GM13976 (cell line): ENCODE measurements at regions not wholly inside any gene's neighbourhood (a gene's known extent, or its start where the extent isn't known, plus 50 kb on each side); places are given as distances from the start of the nearest gene placed in this dataset.

Experiments used
- DNase-seq: peaks from one replicate; pipeline ENCODE4 v3.0.0; 2012; ENCODE audit warnings: low spot score
- in situ Hi-C: fragments of 300-500 bp; cut with MboI; formaldehyde crosslinking; loops from one replicate; pipeline ENCODE4 v1.12.0; 2022; ENCODE audit warnings: low sequenced_read_pairs, mixed read lengths, inconsistent platforms; ENCODE audit not compliant: unreplicated experiment
- TF ChIP-seq, protein P1 (sequence below): IDR thresholded peaks from 2 replicates; pipeline ENCODE4 v1.5.1; 2012; ENCODE audit warnings: borderline replicate concordance, mild to moderate bottlenecking; ENCODE audit not compliant: insufficient read depth; ENCODE audit errors: extremely low read depth, missing control alignments, control extremely low read depth

DNA sequence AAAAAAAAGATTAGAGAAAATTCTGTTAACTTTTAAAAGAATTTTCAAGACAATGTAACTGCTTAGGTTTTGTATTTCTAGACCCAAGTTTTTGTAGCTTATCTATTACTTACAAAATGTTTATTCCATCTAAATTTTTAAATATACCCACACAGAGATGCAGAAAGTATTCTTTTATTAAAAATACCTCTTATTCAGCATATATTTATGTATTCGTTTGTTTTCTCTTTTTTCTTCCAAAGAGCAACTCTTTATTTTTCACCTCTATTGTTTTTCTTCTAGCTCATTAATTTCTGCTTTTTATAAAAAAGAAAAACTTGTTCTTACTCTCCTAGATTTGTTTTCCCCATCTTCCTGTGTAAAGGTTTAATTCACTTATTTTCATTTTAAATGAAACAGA is 180.3 kb downstream of the ZDHHC21 start:
- TF ChIP-seq, protein P1, sequence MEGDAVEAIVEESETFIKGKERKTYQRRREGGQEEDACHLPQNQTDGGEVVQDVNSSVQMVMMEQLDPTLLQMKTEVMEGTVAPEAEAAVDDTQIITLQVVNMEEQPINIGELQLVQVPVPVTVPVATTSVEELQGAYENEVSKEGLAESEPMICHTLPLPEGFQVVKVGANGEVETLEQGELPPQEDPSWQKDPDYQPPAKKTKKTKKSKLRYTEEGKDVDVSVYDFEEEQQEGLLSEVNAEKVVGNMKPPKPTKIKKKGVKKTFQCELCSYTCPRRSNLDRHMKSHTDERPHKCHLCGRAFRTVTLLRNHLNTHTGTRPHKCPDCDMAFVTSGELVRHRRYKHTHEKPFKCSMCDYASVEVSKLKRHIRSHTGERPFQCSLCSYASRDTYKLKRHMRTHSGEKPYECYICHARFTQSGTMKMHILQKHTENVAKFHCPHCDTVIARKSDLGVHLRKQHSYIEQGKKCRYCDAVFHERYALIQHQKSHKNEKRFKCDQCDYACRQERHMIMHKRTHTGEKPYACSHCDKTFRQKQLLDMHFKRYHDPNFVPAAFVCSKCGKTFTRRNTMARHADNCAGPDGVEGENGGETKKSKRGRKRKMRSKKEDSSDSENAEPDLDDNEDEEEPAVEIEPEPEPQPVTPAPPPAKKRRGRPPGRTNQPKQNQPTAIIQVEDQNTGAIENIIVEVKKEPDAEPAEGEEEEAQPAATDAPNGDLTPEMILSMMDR, result no peak
- in situ Hi-C loops, result no loop called here
- no peak for DNase-seq

DNA sequence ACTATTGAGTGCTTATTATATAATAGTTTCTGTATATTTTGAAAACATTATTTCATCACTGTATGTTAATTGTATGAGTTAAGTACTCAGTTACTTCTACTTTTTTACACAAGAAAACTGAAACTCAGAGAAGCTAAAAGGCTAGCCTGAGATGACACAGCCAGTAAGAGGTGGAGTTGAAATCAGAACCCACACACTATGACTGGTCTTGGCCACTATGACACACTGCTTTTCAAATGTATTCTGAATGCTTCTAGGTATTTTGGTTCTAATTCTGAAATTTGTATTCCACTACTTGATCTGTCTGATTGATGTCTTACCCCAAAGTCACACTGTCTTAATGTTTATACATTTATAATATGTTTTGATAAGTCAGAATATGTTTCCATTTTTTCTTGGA is 181.8 kb downstream of the ZDHHC21 start:
- TF ChIP-seq, protein P1, result no peak
- in situ Hi-C loops, result no loop called here
- DNase-seq, result peak; percentile 23

DNA sequence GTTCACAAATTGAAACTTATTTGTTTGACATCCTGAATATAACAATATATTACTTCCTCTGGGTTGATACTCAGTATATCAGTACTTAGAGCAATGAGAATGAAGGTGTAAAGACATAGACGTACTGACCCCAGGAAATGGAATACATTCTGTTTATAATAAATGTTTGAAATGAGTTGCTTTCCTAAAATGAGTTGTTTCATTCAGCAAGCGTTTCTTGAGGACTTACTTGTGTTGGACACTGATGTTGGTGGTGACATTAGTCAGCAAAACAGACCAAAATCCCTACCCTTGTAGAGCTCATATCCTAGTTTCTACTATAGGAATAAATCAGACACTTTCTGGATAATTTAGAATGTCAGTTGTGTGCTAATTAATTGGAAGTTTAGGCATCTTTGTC is 184.3 kb downstream of the ZDHHC21 start:
- DNase-seq, result no peak
- TF ChIP-seq, protein P1, result no peak
- in situ Hi-C loops, result no loop called here

DNA sequence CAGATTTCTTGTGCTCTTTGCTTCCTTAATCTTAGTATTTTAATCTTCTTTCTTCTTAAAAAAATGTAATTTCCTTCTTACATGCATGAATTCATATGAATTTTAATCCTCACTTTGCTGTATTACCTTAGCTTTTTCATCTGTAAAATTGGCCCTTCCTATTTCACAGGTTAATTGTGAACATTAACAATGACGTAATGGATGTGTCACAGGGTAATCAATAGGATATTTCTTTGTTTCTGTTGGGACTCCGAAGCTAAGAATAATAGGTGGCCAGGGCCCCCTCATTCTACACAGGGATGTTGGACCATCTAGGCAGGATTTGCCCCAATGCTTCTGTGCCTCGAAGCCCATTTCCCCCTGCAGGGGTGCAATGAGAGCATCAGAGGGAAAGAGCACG is 187.4 kb upstream of the NFIB start:
- in situ Hi-C loops, result no loop called here
- DNase-seq, result no peak
- TF ChIP-seq, protein P1, result no peak

DNA sequence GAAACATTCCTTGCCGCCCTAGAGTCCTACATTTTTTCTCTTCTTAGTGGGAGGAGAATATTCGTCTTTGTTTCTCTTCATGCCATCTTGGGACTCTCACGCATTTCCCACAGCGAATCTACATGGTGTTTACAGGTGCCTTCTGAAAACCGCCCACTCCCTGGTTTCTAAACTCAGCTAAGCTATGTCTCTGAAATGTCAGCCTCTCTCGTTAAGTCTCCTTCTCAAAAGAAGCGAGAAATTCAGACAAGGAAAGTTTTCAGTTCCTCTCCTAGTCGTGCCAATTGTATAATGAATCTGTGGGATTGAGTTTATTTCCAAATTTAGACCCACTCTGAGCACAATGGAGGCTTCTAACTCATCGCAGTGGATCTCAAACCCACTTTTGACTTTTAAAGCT is 186.8 kb upstream of the NFIB start:
- DNase-seq, result no peak
- TF ChIP-seq, protein P1, result no peak
- in situ Hi-C loops, result no loop called here

DNA sequence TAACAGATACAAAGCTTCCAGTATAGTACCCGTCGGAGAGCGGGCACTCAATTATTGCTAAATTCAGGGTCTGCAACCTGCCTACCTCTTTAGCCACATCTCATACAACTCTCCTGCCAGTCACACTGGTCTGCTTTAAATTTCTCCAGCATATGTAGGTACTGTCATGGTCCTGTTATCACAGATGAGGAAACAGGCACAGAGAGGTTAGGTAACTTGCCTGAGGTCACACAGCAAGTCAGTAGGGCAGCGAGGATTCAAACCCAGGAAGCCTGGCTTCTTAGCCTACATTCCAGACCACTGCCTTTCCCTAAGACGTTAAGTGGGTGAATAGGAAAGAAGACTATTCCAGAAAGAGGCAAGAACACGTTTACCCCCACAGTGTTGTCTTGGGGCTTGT is 186.0 kb upstream of the NFIB start:
- no peak for DNase-seq
- TF ChIP-seq, protein P1, result no peak
- in situ Hi-C loops, result no loop called here

DNA sequence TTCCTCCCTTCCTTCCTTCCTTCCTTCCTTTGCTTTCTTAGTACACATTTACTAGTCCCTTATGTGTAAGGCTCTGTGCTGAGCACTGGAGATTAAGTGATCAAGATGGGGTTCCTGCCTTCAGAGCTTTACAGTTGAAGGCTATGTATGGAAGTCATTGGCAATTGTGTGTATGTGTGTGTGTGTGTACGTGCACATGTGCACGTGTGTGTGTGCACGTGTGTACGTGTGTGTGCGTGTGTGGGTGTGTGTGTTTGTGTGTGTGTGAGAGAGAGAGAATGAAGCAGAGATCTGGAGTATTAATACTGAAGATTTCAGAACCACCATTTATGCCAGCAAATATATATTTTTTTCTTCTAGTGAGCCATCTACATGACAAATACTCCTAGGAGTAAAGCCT is 184.9 kb upstream of the NFIB start:
- no peak for DNase-seq
- in situ Hi-C loops, result no loop called here
- TF ChIP-seq, protein P1, result no peak
